HG03139 (cell line): ENCODE measurements at regions not wholly inside any gene's neighbourhood (a gene's known extent, or its start where the extent isn't known, plus 50 kb on each side); places are given as distances from the start of the nearest gene placed in this dataset.

Experiments used
- ATAC-seq: cut with Tn5 transposase; IDR thresholded peaks from one replicate; pipeline ENCODE4 v1.9.1; 2021; ENCODE audit not compliant: unreplicated experiment

GRCh38 chr13:111551204-111551820 is 230.9 kb downstream of the TEX29 start:
- ATAC-seq, result no peak

GRCh38 chr13:111552891-111553655 is 232.6 kb downstream of the TEX29 start:
- no peak for ATAC-seq

GRCh38 chr13:111554539-111555267 is 234.3 kb downstream of the TEX29 start:
- no peak for ATAC-seq

- no peak for ATAC-seq
Measured at GRCh38 chr13:111555268-111555808, 234.9 kb downstream of the TEX29 start.

GRCh38 chr13:111555903-111556302 is 235.5 kb downstream of the TEX29 start:
- ATAC-seq, result no peak

- no peak for ATAC-seq
Measured at GRCh38 chr13:111556496-111556895, 236.1 kb downstream of the TEX29 start.

- ATAC-seq, result no peak
Measured at GRCh38 chr13:111557921-111558699, 237.7 kb downstream of the TEX29 start.

- ATAC-seq, result no peak
Measured at GRCh38 chr13:111558700-111559088, 238.3 kb downstream of the TEX29 start.

- no peak for ATAC-seq
Measured at GRCh38 chr13:111559612-111560403, 239.4 kb downstream of the TEX29 start.

- ATAC-seq, result no peak
Measured at GRCh38 chr13:111561091-111561781, 240.8 kb downstream of the TEX29 start.

GRCh38 chr13:111562716-111563115 is 242.3 kb downstream of the TEX29 start:
- no peak for ATAC-seq

- ATAC-seq, result no peak
Measured at GRCh38 chr13:111564606-111565005, 244.2 kb downstream of the TEX29 start.

- no peak for ATAC-seq
Measured at GRCh38 chr13:111565400-111565799, 245.0 kb downstream of the TEX29 start.

- no peak for ATAC-seq
Measured at GRCh38 chr13:111566567-111566966, 246.1 kb downstream of the TEX29 start.

GRCh38 chr13:111567637-111568036 is 247.2 kb downstream of the TEX29 start:
- no peak for ATAC-seq

- no peak for ATAC-seq
Measured at GRCh38 chr13:111568290-111568689, 247.8 kb downstream of the TEX29 start.

- no peak for ATAC-seq
Measured at GRCh38 chr13:111570911-111571310, 250.5 kb downstream of the TEX29 start.

GRCh38 chr13:111572956-111573761 is 252.7 kb downstream of the TEX29 start:
- ATAC-seq, result no peak

- no peak for ATAC-seq
Measured at GRCh38 chr13:111573801-111574200, 253.4 kb downstream of the TEX29 start.
